ENCODE measurements at regions not wholly inside any gene's neighbourhood (a gene's known extent, or its start where the extent isn't known, plus 50 kb on each side); places are given as distances from the start of the nearest gene placed in this dataset.

- TF ChIP-seq FOXP4 (CRISPR knock-in tag; IDR thresholded peaks at IDR 0.05) (no peak), MAX (CRISPR knock-in tag; IDR thresholded peaks at IDR 0.05) (no peak), CBFB (CRISPR knock-in tag; IDR thresholded peaks at IDR 0.05; ENCODE audit: low read depth) (no peak), CTCF (IDR thresholded peaks at IDR 0.05) (no peak), JUN (CRISPR knock-in tag; IDR thresholded peaks at IDR 0.05) (no peak)
Observed at GRCh38 chr14:84167026-84167425, 1362.9 kb upstream of the FLRT2 start.

Measured in WTC11 (cell line).